Subcutaneous abdominal adipose tissue (tissue), 5 donors: ENCODE measurements at regions not wholly inside any gene's neighbourhood (a gene's known extent, or its start where the extent isn't known, plus 50 kb on each side); places are given as distances from the start of the nearest gene placed in this dataset.
"Not testable (repeated sequence)": the region's sequence is repeated elsewhere in the genome, so short reads cannot be mapped to it uniquely, and the experiment has no call there.

ENCODE experiments used
- H3K27ac ChIP-seq: one replicate; pipeline ENCODE4 v1.7.0; 2013; ENCODE audit warnings: low read depth, mild to moderate bottlenecking, inconsistent platforms, low read length, moderate library complexity
- H3K27me3 ChIP-seq, 5 donors: one replicate each; pipeline ENCODE4 v1.7.0; 2013; ENCODE audit warnings: low read length in 5 of 5, inconsistent platforms in 1 of 5; ENCODE audit not compliant: control insufficient read depth in 5 of 5, insufficient read depth in 4 of 5
- H3K36me3 ChIP-seq, 5 donors: one replicate each; pipeline ENCODE4 v1.7.0; 2013; ENCODE audit warnings: low read length in 5 of 5; ENCODE audit not compliant: control insufficient read depth in 5 of 5, insufficient read depth in 5 of 5
- H3K4me1 ChIP-seq, 5 donors: one replicate each; pipeline ENCODE4 v1.7.0; 2013; ENCODE audit warnings: low read length in 5 of 5, mild to moderate bottlenecking in 3 of 5, moderate library complexity in 1 of 5; ENCODE audit not compliant: control insufficient read depth in 5 of 5, insufficient read depth in 5 of 5
- H3K4me3 ChIP-seq, 5 donors: one replicate each; pipeline ENCODE4 v1.7.0; 2013; ENCODE audit warnings: low read length in 5 of 5, low read depth in 1 of 5
- H3K9ac ChIP-seq, 5 donors: one replicate each; pipeline ENCODE4 v1.7.0; 2013; ENCODE audit warnings: low read length in 5 of 5, mild to moderate bottlenecking in 4 of 5, moderate library complexity in 3 of 5
- H3K9me3 ChIP-seq, 5 donors: one replicate each; pipeline ENCODE4 v1.7.0; 2013; ENCODE audit warnings: low read length in 5 of 5; ENCODE audit not compliant: control insufficient read depth in 5 of 5
- donor health status: healthy.
- donor health status: healthy.
- donor health status: healthy.
- donor health status: healthy.
- donor health status: healthy.

DNA sequence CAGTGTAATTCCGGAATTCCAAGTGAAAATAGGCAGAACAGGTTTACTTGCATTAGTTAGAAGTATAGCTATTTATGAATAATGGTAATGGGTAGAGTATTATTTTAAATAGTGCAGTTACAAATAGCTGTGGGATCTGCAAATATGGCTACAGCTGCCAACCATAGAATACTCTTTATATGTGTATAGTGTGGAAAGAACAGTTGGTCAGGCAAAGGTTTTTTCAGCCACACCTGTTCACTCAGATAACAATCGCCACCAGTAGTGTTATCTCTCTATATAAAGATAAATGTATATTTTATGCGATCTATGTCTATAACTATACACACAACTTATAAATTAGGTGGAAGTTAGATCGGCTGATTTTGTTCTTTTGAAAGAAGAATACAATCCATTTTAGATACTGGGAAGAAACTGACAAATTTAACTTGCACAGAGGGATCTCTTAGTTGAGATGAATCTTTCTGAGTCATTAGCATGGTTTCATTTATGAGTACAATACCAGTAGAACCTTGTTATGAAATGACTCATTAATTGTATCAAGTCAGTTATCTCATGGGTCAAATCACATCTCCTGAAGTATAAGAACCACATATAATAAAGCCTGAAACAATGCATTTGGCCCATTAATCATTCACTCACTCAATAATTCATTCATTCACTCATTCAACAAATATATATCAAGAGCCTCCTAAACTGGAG, 100.9 kb upstream of the NR3C2 start:
- no peaks in the 10 kb centered on the region for H3K36me3 ChIP-seq
- H3K27me3 ChIP-seq = no peaks in the 10 kb centered on the region
- H3K9ac ChIP-seq = no peak overlapping the region
- H3K9me3 ChIP-seq = no peaks in the 10 kb centered on the region
- H3K4me1 ChIP-seq = peaks cover 0 to 6% (median 0%) of the 10 kb centered on the region in 5 donors
- H3K27ac ChIP-seq = no peak overlapping the region
- H3K4me3 ChIP-seq = no peak overlapping the region

DNA sequence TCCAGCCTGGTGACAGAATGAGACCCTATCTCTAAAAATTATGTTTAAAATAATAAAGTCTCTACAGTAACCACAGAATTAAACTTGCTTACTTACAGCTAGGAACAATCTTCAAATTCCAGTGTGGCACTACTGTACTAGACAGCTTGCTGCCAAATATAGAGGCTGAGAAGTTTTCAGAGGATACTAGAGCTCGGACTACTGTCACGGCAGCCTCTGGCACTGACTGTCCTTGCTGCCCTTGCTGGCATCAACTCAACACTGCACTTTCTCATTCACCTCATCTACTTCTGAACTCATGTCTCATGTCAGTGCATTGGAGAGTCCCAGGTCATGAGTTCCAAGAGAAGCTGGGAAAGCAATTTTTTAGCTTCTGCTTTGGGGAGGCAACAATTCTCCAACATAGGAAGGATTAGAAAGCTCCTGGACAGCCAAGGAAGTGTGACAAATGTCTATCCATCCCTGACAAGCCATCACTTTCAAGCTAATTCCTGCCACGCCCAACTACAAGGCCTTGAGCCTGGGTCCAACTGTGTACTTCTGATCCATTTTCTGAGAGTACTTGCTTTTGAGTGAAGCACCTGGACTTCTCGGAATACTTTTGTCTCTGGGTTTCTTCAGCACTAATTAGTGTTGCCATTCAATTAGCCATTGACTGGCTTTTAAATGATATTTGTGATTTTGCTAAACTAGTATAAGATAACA, 98.6 kb upstream of the NR3C2 start:
- Histone ChIP-seq H3K27ac (no peak overlapping the region), H3K9me3 (peaks cover 0 to 3% (median 0%) of the 10 kb centered on the region in 5 donors), H3K4me1 (peaks cover 0 to 6% (median 0%) of the 10 kb centered on the region in 5 donors), H3K9ac (no peak overlapping the region), H3K4me3 (no peak overlapping the region), H3K27me3 (no peaks in the 10 kb centered on the region), H3K36me3 (no peaks in the 10 kb centered on the region)

DNA sequence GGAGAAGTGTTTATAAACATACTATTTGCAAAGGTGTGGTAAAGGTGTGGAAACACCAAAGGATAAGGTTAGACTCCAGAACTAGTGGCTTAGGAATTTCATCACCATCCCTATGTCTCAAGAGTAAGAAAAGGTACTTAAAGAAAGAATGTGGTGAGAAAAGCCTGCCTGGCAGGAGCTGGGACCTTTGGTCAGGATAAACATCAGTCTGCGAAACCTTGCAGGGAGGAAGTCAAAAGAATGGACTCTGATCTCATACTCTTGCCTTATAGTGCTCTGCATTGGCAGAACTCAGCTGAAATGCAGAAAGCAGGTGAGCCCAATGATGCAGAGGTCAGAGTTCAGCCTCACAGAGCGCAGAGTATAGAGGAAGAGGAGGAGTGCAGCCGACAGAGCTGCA, 97.2 kb upstream of the NR3C2 start:
- H3K36me3 ChIP-seq = no peaks in the 10 kb centered on the region
- H3K9ac ChIP-seq = no peak overlapping the region
- peaks cover 0 to 10% (median 8%) of the 10 kb centered on the region in 5 donors for H3K9me3 ChIP-seq

DNA sequence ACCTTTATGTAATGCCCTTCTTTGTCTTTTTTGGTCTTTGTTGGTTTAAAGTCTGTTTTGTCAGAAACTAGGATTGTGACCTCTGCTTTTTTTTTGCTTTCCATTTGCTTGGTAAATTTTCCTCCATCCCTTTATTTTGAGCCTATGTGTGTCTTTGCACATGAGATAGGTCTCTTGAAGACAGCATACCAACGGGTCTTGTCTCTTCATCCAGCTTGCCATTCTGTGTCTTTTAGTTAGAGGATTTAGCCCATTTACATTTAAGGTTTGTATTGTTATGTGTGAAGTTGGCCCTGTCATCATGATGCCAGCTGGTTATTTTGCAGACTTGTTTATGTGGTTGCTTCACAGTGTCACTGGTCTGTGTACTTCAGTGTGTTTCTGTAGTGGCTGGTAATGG, 91.6 kb upstream of the NR3C2 start:
- H3K27ac ChIP-seq, H3K4me3 ChIP-seq, H3K4me1 ChIP-seq, H3K36me3 ChIP-seq, H3K27me3 ChIP-seq, H3K9ac ChIP-seq: not testable (repeated sequence)
- H3K9me3 ChIP-seq = peaks cover 0 to 28% (median 15%) of the 10 kb centered on the region in 5 donors

More for the DNA sequence above, 97.2 kb upstream of the NR3C2 start:
- peaks cover 0 to 6% (median 0%) of the 10 kb centered on the region in 5 donors for H3K4me1 ChIP-seq
- H3K4me3 ChIP-seq = no peak overlapping the region
- no peaks in the 10 kb centered on the region for H3K27me3 ChIP-seq
- H3K27ac ChIP-seq = no peak overlapping the region

DNA sequence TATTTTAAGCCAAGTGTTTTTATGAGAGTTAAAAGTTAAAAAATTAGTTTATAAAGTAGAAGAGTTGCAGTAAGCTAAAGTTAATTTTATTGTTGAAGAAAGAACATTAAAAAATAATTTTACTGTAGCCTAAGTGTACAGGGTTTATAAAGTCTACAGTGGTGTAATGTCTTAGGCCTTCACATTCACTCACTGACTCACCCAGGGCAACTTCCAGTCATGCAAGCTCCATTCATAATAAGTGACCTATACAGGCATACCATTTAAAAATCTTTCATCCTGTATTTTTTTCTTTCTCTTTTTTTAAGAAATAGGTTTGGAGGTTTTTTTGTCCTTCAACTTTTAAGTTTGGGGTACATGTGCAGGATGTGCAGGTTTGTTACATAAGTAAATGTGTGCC, 87.9 kb upstream of the NR3C2 start:
- no peak overlapping the region for H3K4me3 ChIP-seq
- H3K4me1 ChIP-seq = no peaks in the 10 kb centered on the region
- H3K27me3 ChIP-seq = no peaks in the 10 kb centered on the region
- no peaks in the 10 kb centered on the region for H3K36me3 ChIP-seq
- no peak overlapping the region for H3K9ac ChIP-seq
- H3K27ac ChIP-seq = no peak overlapping the region
- H3K9me3 ChIP-seq = peaks cover 0 to 27% (median 11%) of the 10 kb centered on the region in 5 donors

DNA sequence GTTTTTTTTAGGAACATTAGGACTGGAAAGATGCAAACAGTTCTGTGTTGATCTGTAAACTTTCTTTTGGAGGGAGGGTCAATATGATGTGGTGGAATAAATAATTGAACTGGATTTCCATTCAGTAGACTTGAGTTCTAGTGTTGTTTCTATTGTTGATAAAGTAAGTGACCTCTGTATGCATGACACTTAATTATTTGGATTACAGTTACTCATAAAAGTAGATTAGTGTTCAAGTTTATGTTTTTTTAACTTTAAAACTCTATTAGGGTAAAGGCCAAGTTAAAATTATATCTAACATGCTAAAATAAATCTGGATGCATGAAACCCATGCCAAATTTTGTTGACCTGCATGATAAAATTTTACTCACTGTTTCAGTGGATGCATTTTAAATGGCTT, 85.4 kb upstream of the NR3C2 start:
- H3K27me3 ChIP-seq = no peaks in the 10 kb centered on the region
- no peak overlapping the region for H3K4me3 ChIP-seq
- no peaks in the 10 kb centered on the region for H3K4me1 ChIP-seq
- H3K9me3 ChIP-seq = peaks cover 0 to 10% (median 0%) of the 10 kb centered on the region in 5 donors
- no peak overlapping the region for H3K9ac ChIP-seq
- no peak overlapping the region for H3K27ac ChIP-seq
- H3K36me3 ChIP-seq = no peaks in the 10 kb centered on the region

DNA sequence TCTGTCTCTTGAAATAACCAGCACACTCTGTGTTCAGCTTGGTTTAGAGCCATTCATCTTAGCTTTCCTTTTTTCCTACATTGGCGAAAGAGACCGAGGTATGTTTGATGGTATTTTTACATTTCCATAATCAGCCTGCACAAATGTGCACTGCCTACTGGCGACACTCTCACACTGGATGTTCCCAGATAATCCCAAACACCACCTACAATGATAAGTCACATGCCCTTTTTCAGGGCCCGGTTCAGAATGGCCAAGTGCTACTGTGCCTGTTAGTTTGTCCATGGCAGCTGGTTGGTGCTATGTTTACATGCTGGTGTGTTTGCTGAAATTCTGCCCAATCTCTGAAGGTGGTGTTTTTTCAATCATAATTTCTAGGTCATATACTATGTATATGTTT, 80.8 kb upstream of the NR3C2 start:
- no peaks in the 10 kb centered on the region for H3K4me1 ChIP-seq
- no peaks in the 10 kb centered on the region for H3K9me3 ChIP-seq
- no peak overlapping the region for H3K9ac ChIP-seq
- H3K4me3 ChIP-seq = no peak overlapping the region
- H3K27me3 ChIP-seq = no peaks in the 10 kb centered on the region
- no peaks in the 10 kb centered on the region for H3K36me3 ChIP-seq
- H3K27ac ChIP-seq = no peak overlapping the region

DNA sequence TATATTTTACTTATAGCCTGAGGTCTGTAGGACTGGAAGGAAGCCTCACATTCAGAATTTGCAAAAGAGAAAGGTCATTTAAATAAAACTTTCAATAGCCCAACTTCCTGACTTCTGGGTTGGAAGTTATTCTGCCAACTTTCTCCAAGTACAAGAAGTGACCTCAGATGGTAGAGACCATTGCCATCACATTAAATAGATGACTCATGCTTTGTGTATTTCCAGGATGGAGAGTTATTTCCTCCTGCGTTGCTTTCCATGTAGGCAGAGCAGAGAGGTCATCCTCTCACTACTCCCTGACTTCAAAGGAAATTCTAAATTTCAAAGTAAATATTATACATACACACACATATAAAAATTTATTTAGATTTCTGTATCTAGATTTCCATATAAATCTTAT, 73.0 kb upstream of the NR3C2 start:
- Histone ChIP-seq H3K4me3 (no peak overlapping the region), H3K27me3 (no peaks in the 10 kb centered on the region), H3K27ac (peak overlapping the region; percentile 2), H3K36me3 (no peaks in the 10 kb centered on the region), H3K9me3 (peaks cover 0 to 2% (median 0%) of the 10 kb centered on the region in 5 donors), H3K4me1 (peaks cover 0 to 7% (median 0%) of the 10 kb centered on the region in 5 donors), H3K9ac (no peak overlapping the region)

DNA sequence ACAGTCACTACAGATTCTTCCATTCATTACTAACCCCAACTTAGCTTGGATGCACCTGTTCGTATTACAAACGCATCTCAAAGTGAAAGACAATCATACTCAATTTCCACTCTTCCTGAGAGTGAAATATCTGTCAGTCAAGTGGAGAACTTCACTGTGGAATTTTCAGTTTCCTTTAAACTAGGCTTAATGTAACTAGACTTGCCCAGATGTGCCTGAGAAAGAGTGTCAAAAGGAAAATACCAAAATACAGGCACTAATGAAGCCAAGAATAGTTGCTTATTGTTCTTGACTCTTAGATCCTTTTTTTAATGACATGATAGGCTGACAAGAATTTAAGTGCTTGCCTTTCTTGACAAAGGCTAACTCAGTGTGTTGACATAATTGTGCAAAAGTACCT, 72.4 kb upstream of the NR3C2 start:
- H3K9ac ChIP-seq = no peak overlapping the region
- peaks cover 0 to 2% (median 0%) of the 10 kb centered on the region in 5 donors for H3K9me3 ChIP-seq
- H3K27ac ChIP-seq = peak overlapping the region; percentile 2
- H3K27me3 ChIP-seq = no peaks in the 10 kb centered on the region
- no peaks in the 10 kb centered on the region for H3K36me3 ChIP-seq
- H3K4me3 ChIP-seq = no peak overlapping the region
- peaks cover 0 to 7% (median 0%) of the 10 kb centered on the region in 5 donors for H3K4me1 ChIP-seq

DNA sequence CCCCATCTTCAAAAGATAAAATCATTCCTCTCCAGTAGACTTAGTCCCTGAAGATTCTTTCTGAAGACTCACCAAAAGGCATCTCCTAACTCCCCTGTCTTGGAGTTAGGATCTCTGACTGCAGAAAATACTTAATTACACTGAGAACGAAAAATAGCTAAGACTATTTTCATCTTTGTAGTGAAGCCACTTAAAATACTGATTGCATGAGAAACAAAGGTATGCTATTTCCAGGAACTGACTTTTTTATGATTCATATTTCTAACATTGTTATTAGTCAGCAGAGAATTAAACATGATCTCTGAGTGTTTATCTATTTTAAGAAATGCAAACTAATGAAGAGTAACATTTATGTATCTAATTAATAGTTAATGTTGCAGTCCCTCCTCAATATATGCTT, 71.8 kb upstream of the NR3C2 start:
- Histone ChIP-seq H3K27me3 (no peaks in the 10 kb centered on the region), H3K9ac (no peak overlapping the region), H3K36me3 (no peaks in the 10 kb centered on the region), H3K4me3 (no peak overlapping the region), H3K4me1 (peaks cover 0 to 7% (median 0%) of the 10 kb centered on the region in 5 donors), H3K27ac (peak overlapping the region; percentile 2), H3K9me3 (peaks cover 0 to 2% (median 0%) of the 10 kb centered on the region in 5 donors)
